ENCODE measurements at regions not wholly inside any gene's neighbourhood (a gene's known extent, or its start where the extent isn't known, plus 50 kb on each side); places are given as distances from the start of the nearest gene placed in this dataset.

- no peak overlapping the region for H3K4me3 Mint-ChIP-seq
- no peak overlapping the region for H3K27ac ChIP-seq (ENCODE audit: low read depth)
- TF ChIP-seq EZH2 (IDR thresholded peaks at IDR 0.05; ENCODE audit: low read depth, unreplicated experiment) (no peak), STAT1 (IDR thresholded peaks at IDR 0.05; ENCODE audit: unreplicated experiment) (no peak), ZNF114 (CRISPR knock-in tag; IDR thresholded peaks at IDR 0.05) (no peak), POLR2AphosphoS5 (IDR thresholded peaks at IDR 0.05; ENCODE audit: low read depth) (no peak), ZNF331 (CRISPR knock-in tag; IDR thresholded peaks at IDR 0.05; ENCODE audit: low read depth) (no peak), ETS1 (IDR thresholded peaks at IDR 0.05) (no peak), CREB1 (CRISPR knock-in tag; IDR thresholded peaks at IDR 0.05; ENCODE audit: low read depth) (no peak), REST (IDR thresholded peaks at IDR 0.05; ENCODE audit: unreplicated experiment) (no peak), CTCF (conservative IDR thresholded peaks at IDR 0.05; ENCODE audit: low read depth in 2 of 2) (no peak)
- H3K27me3 ChIP-seq (ENCODE audit: insufficient read depth): no peaks in the 10 kb centered on the region
- no peak overlapping the region for H2AFZ ChIP-seq
- H3K9me2 ChIP-seq (ENCODE audit: insufficient read depth): no peaks in the 10 kb centered on the region
- peaks cover 16% of the 10 kb centered on the region for H3K36me3 Mint-ChIP-seq (ENCODE audit: low read depth)
- no peak for ATAC-seq
- DNase-seq (ENCODE audit: low spot score): no peak
- no peaks in the 10 kb centered on the region for H3K36me3 ChIP-seq (ENCODE audit: insufficient read depth)
- no peaks in the 10 kb centered on the region for H3K79me2 ChIP-seq (replicated peaks; ENCODE audit: insufficient read depth)
- no peaks in the 10 kb centered on the region for H3K4me1 ChIP-seq (ENCODE audit: insufficient read depth)
- peaks cover 1% of the 10 kb centered on the region for H3K27me3 Mint-ChIP-seq (ENCODE audit: insufficient read depth, low read depth, poor library complexity)
- no peaks in the 10 kb centered on the region for H4K20me1 ChIP-seq (replicated peaks; ENCODE audit: insufficient read depth)
- no peaks in the 10 kb centered on the region for H3F3A ChIP-seq (replicated peaks; ENCODE audit: low read depth)
- H3K4me1 Mint-ChIP-seq: no peaks in the 10 kb centered on the region
- no peak overlapping the region for H3K27ac Mint-ChIP-seq
- no peak overlapping the region for H3K4me3 ChIP-seq
- H3K4me2 ChIP-seq: no peak overlapping the region
- H3K9me3 Mint-ChIP-seq: peaks cover 20% of the 10 kb centered on the region
These were observed 74.6 kb downstream of the RRM2 start for GRCh38 chr2:10196948-10197696.
